Thymus (tissue), 11 donors: ENCODE measurements at regions not wholly inside any gene's neighbourhood (a gene's known extent, or its start where the extent isn't known, plus 50 kb on each side); places are given as distances from the start of the nearest gene placed in this dataset.

Source experiments
- DNase-seq, 9 donors: peaks; one replicate each; pipeline ENCODE4 v3.0.0-alpha.2; 2013; ENCODE audit warnings: low spot score in 9 of 9, low read depth in 6 of 9, missing footprints in 1 of 9
- H3K27ac ChIP-seq, 2 donors: one replicate each; pipeline ENCODE4 v1.5.1; 2013; ENCODE audit warnings: control low read depth in 1 of 2, low read depth in 1 of 2, low read length in 1 of 2, mild to moderate bottlenecking in 1 of 2, moderate library complexity in 1 of 2
- H3K27me3 ChIP-seq, 2 donors: one replicate each; pipeline ENCODE4 v1.5.1; 2013; ENCODE audit warnings: low read length in 1 of 2; ENCODE audit not compliant: control insufficient read depth in 2 of 2, insufficient read depth in 1 of 2
- H3K36me3 ChIP-seq, 2 donors: one replicate each; pipeline ENCODE4 v1.5.1; 2013; ENCODE audit warnings: low read length in 1 of 2, mild to moderate bottlenecking in 1 of 2, moderate library complexity in 1 of 2; ENCODE audit not compliant: control insufficient read depth in 2 of 2, insufficient read depth in 2 of 2
- H3K4me1 ChIP-seq, 2 donors: one replicate each; pipeline ENCODE4 v1.5.1; 2013; ENCODE audit warnings: low read length in 2 of 2; ENCODE audit not compliant: control insufficient read depth in 2 of 2, insufficient read depth in 2 of 2
- H3K4me3 ChIP-seq, 2 donors: one replicate each; pipeline ENCODE4 v1.5.1; 2013; ENCODE audit warnings: low read length in 2 of 2, control low read depth in 1 of 2, mild to moderate bottlenecking in 1 of 2
- H3K9me3 ChIP-seq, 2 donors: one replicate each; pipeline ENCODE4 v1.5.1; 2013; ENCODE audit warnings: low read length in 1 of 2, mild to moderate bottlenecking in 1 of 2; ENCODE audit not compliant: control insufficient read depth in 2 of 2, insufficient read depth in 1 of 2
- WGBS: extraction: QIAGEN DNeasy Blood & Tissue Kit; methylation state at CpG from one replicate; pipeline ENCODE4 v1.1.7; 2013; 5-methylcytosine and 5-hydroxymethylcytosine counted together
- donor health status: healthy.

DNA sequence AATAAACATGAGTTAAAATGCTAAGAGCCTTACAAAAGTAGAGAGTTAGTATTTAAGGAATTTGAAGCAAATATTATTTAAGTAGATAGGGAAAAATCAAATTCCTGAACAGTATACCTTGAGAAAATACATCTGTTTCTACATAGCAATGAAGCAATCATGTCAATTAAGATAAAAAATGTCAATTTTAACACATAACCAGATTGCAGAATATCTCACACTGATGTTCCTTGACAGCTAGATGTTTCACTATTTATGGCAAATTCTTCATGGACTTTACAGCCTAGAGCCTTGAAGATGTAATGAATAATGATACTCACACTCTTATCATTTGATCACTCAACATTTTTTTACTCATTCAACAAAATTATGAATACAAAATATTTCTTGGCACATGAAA lies 708.2 kb upstream of the PTPRD start:
- no peak for DNase-seq
- Histone ChIP-seq H3K36me3 (no peaks in the 10 kb centered on the region), H3K27me3 (no peaks in the 10 kb centered on the region), H3K4me1 (no peaks in the 10 kb centered on the region), H3K27ac (no peak overlapping the region), H3K9me3 (no peaks in the 10 kb centered on the region), H3K4me3 (no peak overlapping the region)

- no peaks in the 10 kb centered on the region for H3K27me3 ChIP-seq
- H3K9me3 ChIP-seq: no peaks in the 10 kb centered on the region
- no peak for DNase-seq
- no peak overlapping the region for H3K27ac ChIP-seq
- no peak overlapping the region for H3K4me3 ChIP-seq
- no peaks in the 10 kb centered on the region for H3K4me1 ChIP-seq
- no peaks in the 10 kb centered on the region for H3K36me3 ChIP-seq
- whole genome bisulfite sequencing: 78% methylated on average over 1 of the region's 1 CpG
These were observed 710.7 kb upstream of the PTPRD start for GRCh38 chr9:11323457-11323856.

- Histone ChIP-seq H3K4me3 (no peak overlapping the region), H3K36me3 (no peaks in the 10 kb centered on the region), H3K4me1 (no peaks in the 10 kb centered on the region), H3K27me3 (no peaks in the 10 kb centered on the region), H3K27ac (no peak overlapping the region), H3K9me3 (peaks cover 0 to 3% of the 10 kb centered on the region in 2 donors)
- DNase-seq: no peak
These were observed 713.4 kb upstream of the PTPRD start for GRCh38 chr9:11326231-11326630.

GRCh38 chr9:11328326-11328725 lies 715.5 kb upstream of the PTPRD start:
- no peak overlapping the region for H3K27ac ChIP-seq
- H3K4me1 ChIP-seq: no peaks in the 10 kb centered on the region
- no peaks in the 10 kb centered on the region for H3K36me3 ChIP-seq
- H3K4me3 ChIP-seq: no peak overlapping the region
- H3K27me3 ChIP-seq: no peaks in the 10 kb centered on the region
- no peak for DNase-seq
- WGBS: 91% methylated on average over 6 of the region's 6 CpGs
- peaks cover 0 to 3% of the 10 kb centered on the region in 2 donors for H3K9me3 ChIP-seq

DNA sequence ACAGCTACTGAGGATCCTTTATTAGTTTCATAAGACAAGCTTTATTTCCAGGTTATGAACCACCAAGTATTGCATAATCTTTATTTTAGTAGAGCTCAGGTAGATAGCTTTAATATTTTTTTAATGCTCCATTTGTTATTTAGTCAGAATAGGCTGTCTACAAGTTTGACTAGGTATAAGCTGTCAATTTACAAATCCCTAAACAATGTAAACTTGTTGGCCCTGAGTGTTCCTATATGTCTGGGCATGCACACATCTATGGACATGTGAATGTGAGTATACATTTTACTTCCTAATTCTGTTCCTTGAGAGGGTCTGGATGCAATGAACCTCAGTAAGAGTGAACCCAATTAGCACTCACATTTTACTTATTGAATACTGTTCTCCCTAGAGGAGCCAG lies 722.2 kb upstream of the PTPRD start:
- no peak overlapping the region for H3K4me3 ChIP-seq
- no peak overlapping the region for H3K27ac ChIP-seq
- no peak for DNase-seq
- H3K4me1 ChIP-seq: no peaks in the 10 kb centered on the region
- peaks cover 0 to 3% of the 10 kb centered on the region in 2 donors for H3K9me3 ChIP-seq
- H3K36me3 ChIP-seq: no peaks in the 10 kb centered on the region
- H3K27me3 ChIP-seq: no peaks in the 10 kb centered on the region

DNA sequence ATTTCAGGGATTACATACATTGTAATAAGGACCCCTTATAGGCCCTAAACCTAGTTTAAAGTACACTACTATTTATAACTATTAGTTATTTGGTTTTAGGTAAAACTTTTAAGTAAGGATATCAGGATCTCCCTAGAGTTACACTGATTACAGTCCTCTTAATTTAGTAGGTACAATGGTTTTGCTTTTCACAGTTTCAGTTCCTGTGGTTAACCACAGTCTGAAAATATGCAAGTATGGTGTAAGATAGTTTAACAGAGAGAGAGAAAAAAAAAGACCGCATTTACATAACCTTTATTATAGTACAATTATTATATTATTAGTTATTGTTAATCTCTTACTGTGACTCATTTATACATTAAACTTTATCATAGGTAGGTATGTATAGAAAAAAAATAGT lies 725.3 kb upstream of the PTPRD start:
- 16% methylated on average over 1 of the region's 1 CpG for WGBS
- H3K27me3 ChIP-seq: no peaks in the 10 kb centered on the region
- DNase-seq: no peak
- no peaks in the 10 kb centered on the region for H3K9me3 ChIP-seq
- no peak overlapping the region for H3K4me3 ChIP-seq
- H3K27ac ChIP-seq: no peak overlapping the region
- H3K36me3 ChIP-seq: no peaks in the 10 kb centered on the region
- no peaks in the 10 kb centered on the region for H3K4me1 ChIP-seq

- H3K27ac ChIP-seq: no peak overlapping the region
- no peak for DNase-seq
- no peaks in the 10 kb centered on the region for H3K27me3 ChIP-seq
- H3K36me3 ChIP-seq: no peaks in the 10 kb centered on the region
- no peak overlapping the region for H3K4me3 ChIP-seq
- no peaks in the 10 kb centered on the region for H3K4me1 ChIP-seq
- WGBS: 77% methylated on average over 1 of the region's 1 CpG
- H3K9me3 ChIP-seq: no peaks in the 10 kb centered on the region
These were observed 727.9 kb upstream of the PTPRD start for GRCh38 chr9:11340654-11341053.

DNA sequence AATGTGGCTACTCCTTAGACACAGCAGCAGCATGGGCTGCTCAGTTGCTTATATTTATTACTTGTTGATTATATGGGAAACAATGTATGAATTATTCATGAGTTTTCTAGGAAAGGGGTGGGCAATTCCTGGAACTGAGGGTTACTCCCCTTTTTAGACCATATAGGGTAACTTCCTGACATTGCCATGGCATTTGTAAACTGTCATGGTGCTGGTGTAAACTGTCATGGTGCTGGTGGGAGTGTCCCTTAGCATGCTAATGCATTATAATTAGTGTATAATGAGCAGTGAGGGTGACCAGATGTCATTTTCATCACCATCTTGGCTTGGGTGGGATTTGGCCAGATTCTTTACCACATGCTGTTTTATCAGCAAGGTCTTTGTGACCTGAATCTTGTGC lies 734.6 kb upstream of the PTPRD start:
- Histone ChIP-seq H3K27me3 (no peaks in the 10 kb centered on the region), H3K4me1 (no peaks in the 10 kb centered on the region), H3K36me3 (no peaks in the 10 kb centered on the region), H3K9me3 (no peaks in the 10 kb centered on the region), H3K27ac (no peak overlapping the region), H3K4me3 (no peak overlapping the region)
- no peak for DNase-seq

DNA sequence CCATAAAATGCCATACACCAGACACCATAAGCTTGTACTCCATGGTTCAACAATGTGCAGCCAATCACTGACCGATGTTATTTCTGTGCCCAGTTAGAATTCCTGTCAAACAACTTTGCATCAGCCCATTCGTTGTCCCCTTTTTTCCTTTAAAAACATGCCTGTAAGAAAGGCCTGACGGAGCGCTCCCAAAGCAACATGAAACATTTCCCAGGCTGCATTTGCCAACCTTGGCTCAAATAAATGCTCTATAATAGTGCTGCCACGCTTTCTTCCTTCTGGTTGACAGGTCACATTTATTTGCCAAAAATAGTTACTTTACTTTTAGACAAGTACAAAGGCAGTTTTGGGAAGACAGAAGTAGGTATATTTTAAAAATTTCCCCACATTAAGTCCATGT lies 735.6 kb upstream of the PTPRD start:
- no peak overlapping the region for H3K27ac ChIP-seq
- 90% methylated on average over 5 of the region's 5 CpGs for WGBS
- H3K27me3 ChIP-seq: no peaks in the 10 kb centered on the region
- H3K36me3 ChIP-seq: no peaks in the 10 kb centered on the region
- no peaks in the 10 kb centered on the region for H3K9me3 ChIP-seq
- DNase-seq: no peak
- no peak overlapping the region for H3K4me3 ChIP-seq
- no peaks in the 10 kb centered on the region for H3K4me1 ChIP-seq

DNA sequence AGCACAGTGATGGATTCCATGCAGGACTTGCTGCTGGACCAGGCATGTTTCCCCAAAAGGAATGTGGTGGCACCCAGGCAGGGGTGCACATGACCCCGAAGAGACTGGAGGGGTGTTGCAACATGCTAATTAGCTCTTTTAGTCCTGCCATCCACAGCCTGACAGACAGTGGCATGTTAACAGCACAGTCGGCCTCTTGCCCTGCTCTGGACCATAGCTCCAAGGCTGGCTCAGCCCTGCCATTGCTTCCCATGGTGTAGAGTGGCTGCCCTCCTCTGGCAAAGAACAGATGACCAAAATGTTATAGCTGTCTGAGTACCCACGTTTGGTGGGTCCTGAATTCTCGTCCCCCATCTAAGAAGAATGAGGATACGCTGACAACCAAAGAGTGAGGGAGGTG lies 736.4 kb upstream of the PTPRD start:
- Histone ChIP-seq H3K27ac (no peak overlapping the region), H3K4me1 (no peaks in the 10 kb centered on the region), H3K36me3 (no peaks in the 10 kb centered on the region), H3K27me3 (no peaks in the 10 kb centered on the region), H3K9me3 (no peaks in the 10 kb centered on the region), H3K4me3 (no peak overlapping the region)
- WGBS: 90% methylated on average over 5 of the region's 5 CpGs
- no peak for DNase-seq
